ENCODE measurements at regions not wholly inside any gene's neighbourhood (a gene's known extent, or its start where the extent isn't known, plus 50 kb on each side); places are given as distances from the start of the nearest gene placed in this dataset.
"Not testable (repeated sequence)": the region's sequence is repeated elsewhere in the genome, so short reads cannot be mapped to it uniquely, and the experiment has no call there.

GRCh38 chr6:21761053-21761730 lies 167.6 kb downstream of the SOX4 start:
- TF ChIP-seq EZH2phosphoT487 (IDR thresholded peaks at IDR 0.05; ENCODE audit: borderline replicate concordance, low read depth, low read length); CTCF (conservative IDR thresholded peaks at IDR 0.05; ENCODE audit: low read length): not testable (repeated sequence)
